WERI-Rb-1 (cell line): ENCODE measurements at regions not wholly inside any gene's neighbourhood (a gene's known extent, or its start where the extent isn't known, plus 50 kb on each side); places are given as distances from the start of the nearest gene placed in this dataset.
"Not testable (repeated sequence)": the region's sequence is repeated elsewhere in the genome, so short reads cannot be mapped to it uniquely, and the experiment has no call there.

Experiments used
- DNase-seq: peaks from one replicate; pipeline ENCODE4 v3.0.0-alpha.2; 2020
- H3K27ac ChIP-seq: fragments of 250-450 bp; sonication (Bioruptor Pico); 2 replicates; pipeline ENCODE4 v1.5.1; 2020; ENCODE audit warnings: mild to moderate bottlenecking, moderate library complexity
- H3K27me3 ChIP-seq: fragments of 250-450 bp; sonication (Bioruptor Pico); 2 replicates; pipeline ENCODE4 v1.5.1; 2021; ENCODE audit warnings: mild to moderate bottlenecking, low read depth, moderate library complexity; ENCODE audit not compliant: insufficient read depth, severe bottlenecking
- H3K36me3 ChIP-seq: fragments of 250-450 bp; sonication (Bioruptor Pico); 2 replicates; pipeline ENCODE4 v1.5.1; 2020; ENCODE audit warnings: mild to moderate bottlenecking, moderate library complexity
- H3K4me3 ChIP-seq: 2 replicates; pipeline ENCODE4 v1.5.1; 2011; ENCODE audit warnings: low read depth, mild to moderate bottlenecking, control low read depth, low read length
- H3K9me3 ChIP-seq: fragments of 250-450 bp; sonication (Bioruptor Pico); 2 replicates; pipeline ENCODE4 v1.5.1; 2021; ENCODE audit warnings: mild to moderate bottlenecking, moderate library complexity; ENCODE audit not compliant: severe bottlenecking
- CTCF ChIP-seq: IDR thresholded peaks from 2 replicates; pipeline ENCODE4 v1.5.1; 2011; ENCODE audit warnings: low read depth, mild to moderate bottlenecking, control low read depth, inconsistent platforms, low read length

DNA sequence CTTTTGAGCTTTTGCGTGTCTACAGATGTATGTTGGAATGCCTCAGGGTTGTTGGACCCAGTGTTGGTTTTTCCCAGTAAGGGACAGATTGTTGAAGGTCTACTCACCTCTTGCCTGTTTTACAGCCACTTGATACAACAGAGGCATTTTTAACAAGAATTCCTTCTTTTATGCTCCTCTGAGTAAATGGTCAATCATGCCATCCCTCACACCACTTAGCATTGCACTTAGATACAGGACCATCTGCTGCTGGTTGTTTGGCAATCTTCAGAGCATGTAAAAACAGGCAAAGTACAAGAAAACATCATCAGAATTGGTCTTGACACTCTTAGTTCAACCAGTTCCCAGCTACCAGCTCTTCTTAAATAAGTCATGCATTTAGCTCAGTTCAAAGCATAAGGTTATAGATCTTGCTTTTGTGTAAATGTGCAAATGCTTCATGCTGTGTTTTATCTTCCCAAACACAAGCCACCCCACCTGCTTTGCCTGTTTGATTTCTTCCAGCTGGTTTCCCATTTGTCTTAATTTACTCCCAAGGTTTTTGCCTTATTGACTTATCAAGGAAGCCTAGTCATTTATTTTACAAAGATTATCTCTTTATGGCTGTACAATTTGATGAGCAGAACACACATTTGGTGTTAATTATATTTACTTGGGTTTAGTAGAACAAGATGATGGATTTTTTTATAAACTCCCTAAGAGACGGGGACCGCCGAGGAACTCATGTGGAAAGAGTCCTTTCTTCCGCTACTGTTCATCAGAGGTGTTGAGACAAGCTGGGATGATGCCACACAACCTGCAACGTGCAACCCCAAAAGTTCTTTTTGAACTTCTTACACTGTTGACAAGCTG lies 136.6 kb downstream of the AHR start:
- Histone ChIP-seq H3K36me3 (no peaks in the 10 kb centered on the region), H3K27ac (no peak overlapping the region), H3K27me3 (no peaks in the 10 kb centered on the region), H3K9me3 (no peaks in the 10 kb centered on the region), H3K4me3 (no peak overlapping the region)
- no peak for DNase-seq
- TF ChIP-seq CTCF = no peak

- no peak for DNase-seq
- no peak for TF ChIP-seq CTCF
- no peaks in the 10 kb centered on the region for H3K9me3 ChIP-seq
- H3K4me3 ChIP-seq = no peak overlapping the region
- no peaks in the 10 kb centered on the region for H3K36me3 ChIP-seq
- no peak overlapping the region for H3K27ac ChIP-seq
- H3K27me3 ChIP-seq = no peaks in the 10 kb centered on the region
Measured at GRCh38 chr7:17436126-17436525, 137.7 kb downstream of the AHR start.

DNA sequence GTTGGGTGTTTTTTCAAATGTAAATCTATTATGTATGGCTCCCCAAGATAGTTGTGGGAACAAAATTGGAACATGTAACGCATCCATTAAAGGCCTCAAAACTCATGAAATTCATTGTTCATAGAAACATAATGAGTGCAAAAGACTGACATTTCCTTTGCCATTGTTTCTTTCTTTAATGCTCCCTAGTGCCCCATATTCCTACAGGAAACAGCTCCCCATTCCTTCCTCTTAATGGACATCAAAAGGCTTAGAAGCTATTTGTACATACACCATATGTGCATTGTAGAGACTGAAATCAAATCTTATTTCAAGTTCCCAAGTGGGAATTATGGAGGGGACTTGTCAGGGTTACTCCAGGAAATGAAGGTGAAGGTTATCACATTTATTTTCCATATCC lies 139.1 kb downstream of the AHR start:
- Histone ChIP-seq H3K4me3 (no peak overlapping the region), H3K27me3 (no peaks in the 10 kb centered on the region), H3K36me3 (no peaks in the 10 kb centered on the region), H3K9me3 (no peaks in the 10 kb centered on the region), H3K27ac (no peak overlapping the region)
- TF ChIP-seq CTCF = no peak
- DNase-seq = no peak

- H3K9me3 ChIP-seq, DNase-seq, H3K27me3 ChIP-seq, H3K4me3 ChIP-seq, H3K27ac ChIP-seq, H3K36me3 ChIP-seq: not testable (repeated sequence)
Measured at GRCh38 chr7:17440025-17440784, 141.8 kb downstream of the AHR start.

GRCh38 chr7:17440831-17441230 lies 142.4 kb downstream of the AHR start:
- TF ChIP-seq CTCF = no peak
- H3K27me3 ChIP-seq = no peaks in the 10 kb centered on the region
- DNase-seq = no peak
- H3K9me3 ChIP-seq = no peaks in the 10 kb centered on the region
- H3K27ac ChIP-seq = no peak overlapping the region
- no peak overlapping the region for H3K4me3 ChIP-seq
- H3K36me3 ChIP-seq = no peaks in the 10 kb centered on the region

- H3K9me3 ChIP-seq = no peaks in the 10 kb centered on the region
- H3K4me3 ChIP-seq = no peak overlapping the region
- DNase-seq = no peak
- no peaks in the 10 kb centered on the region for H3K36me3 ChIP-seq
- no peak for TF ChIP-seq CTCF
- H3K27ac ChIP-seq = no peak overlapping the region
- H3K27me3 ChIP-seq = no peaks in the 10 kb centered on the region
Measured at GRCh38 chr7:17441557-17441956, 143.1 kb downstream of the AHR start.
